SK-N-SH (cell line): ENCODE measurements at regions not wholly inside any gene's neighbourhood (a gene's known extent, or its start where the extent isn't known, plus 50 kb on each side); places are given as distances from the start of the nearest gene placed in this dataset.

Experiments
- CTCF ChIP-seq: fragments of 200-600 bp; sonication (generic); IDR thresholded peaks from 2 replicates; pipeline ENCODE4 v1.6.1; 2017; ENCODE audit warnings: antibody characterized with exemption, mild to moderate bottlenecking, moderate library complexity
- ELF1 ChIP-seq: IDR thresholded peaks from 2 replicates; pipeline ENCODE4 v1.4.0; 2012
- FOXM1 ChIP-seq: IDR thresholded peaks from 2 replicates; pipeline ENCODE4 v1.4.0; 2012; ENCODE audit warnings: low read depth, mild to moderate bottlenecking
- MAX ChIP-seq: IDR thresholded peaks from 2 replicates; pipeline ENCODE4 v1.4.0; 2012; ENCODE audit warnings: low read depth
- MXI1 ChIP-seq: IDR thresholded peaks from 2 replicates; pipeline ENCODE4 v1.6.1; 2012; ENCODE audit warnings: mild to moderate bottlenecking, low read depth, low read length, improper control_type of control experiment
- POLR2AphosphoS5 ChIP-seq: IDR thresholded peaks from 2 replicates; pipeline ENCODE4 v1.6.1; 2012; ENCODE audit warnings: low read depth, low read length
- SIN3A ChIP-seq: IDR thresholded peaks from 2 replicates; pipeline ENCODE4 v1.6.1; 2012; ENCODE audit warnings: low read depth, mild to moderate bottlenecking, low read length, moderate library complexity, borderline replicate concordance
- TEAD4 ChIP-seq: IDR thresholded peaks from 2 replicates; pipeline ENCODE4 v1.4.0; 2012; ENCODE audit warnings: mild to moderate bottlenecking, borderline replicate concordance; ENCODE audit not compliant: insufficient read depth
- YY1 ChIP-seq: IDR thresholded peaks from 2 replicates; pipeline ENCODE4 v1.4.0; 2012; ENCODE audit warnings: low read depth, mild to moderate bottlenecking

GRCh38 chr4:161256716-161257115 lies 907.1 kb downstream of the FSTL5 start:
- TF ChIP-seq MAX (no peak), ELF1 (no peak), MXI1 (no peak), CTCF (peak; percentile 50), SIN3A (no peak), FOXM1 (no peak), YY1 (no peak), POLR2AphosphoS5 (no peak), TEAD4 (no peak)
